GM18511 (cell line): ENCODE measurements at regions not wholly inside any gene's neighbourhood (a gene's known extent, or its start where the extent isn't known, plus 50 kb on each side); places are given as distances from the start of the nearest gene placed in this dataset.
"Not testable (repeated sequence)": the region's sequence is repeated elsewhere in the genome, so short reads cannot be mapped to it uniquely, and the experiment has no call there.

Experiments
- ATAC-seq: cut with Tn5 transposase; IDR thresholded peaks from one replicate; pipeline ENCODE4 v1.9.1; 2021; ENCODE audit warnings: mild to moderate bottlenecking, moderate library complexity; ENCODE audit not compliant: unreplicated experiment

DNA sequence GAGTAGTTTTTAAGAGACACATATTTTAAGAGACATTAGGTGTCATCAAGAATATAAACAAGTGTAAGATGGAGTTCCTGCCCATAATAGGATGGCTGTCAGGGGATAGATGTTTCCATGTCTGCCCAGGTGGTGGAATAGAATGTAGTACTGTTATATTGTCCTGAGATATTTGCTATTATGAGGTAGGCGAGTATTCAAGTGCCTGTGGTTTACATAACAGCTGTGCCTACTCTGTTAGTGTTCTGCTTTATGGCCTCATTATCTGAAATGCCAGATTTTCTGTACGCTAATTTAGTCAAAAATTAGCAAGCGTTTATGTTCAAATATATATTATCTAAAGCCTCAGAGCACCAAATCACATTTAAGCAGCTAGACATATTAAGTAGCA, 360.2 kb upstream of the ROPN1 start:
- ATAC-seq: no peak

DNA sequence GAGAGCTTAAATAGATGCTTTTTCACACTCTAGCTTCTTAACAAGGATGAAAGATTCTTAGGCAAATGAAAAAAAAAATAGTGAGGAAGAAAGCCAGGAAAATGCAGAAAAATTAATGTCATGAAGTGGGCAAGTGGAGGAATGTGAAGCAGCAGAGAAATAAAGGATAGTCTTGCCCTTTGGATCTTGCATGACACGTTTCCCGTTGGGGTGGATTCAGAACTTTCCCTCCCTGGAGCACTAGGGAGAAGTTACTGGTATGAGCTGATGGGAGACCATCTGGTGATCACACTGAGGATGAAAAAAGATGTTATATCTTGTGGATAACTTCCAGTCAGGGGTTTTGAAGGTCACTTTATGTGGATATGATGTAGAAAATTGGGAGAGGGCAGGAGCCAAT, 361.8 kb upstream of the ROPN1 start:
- no peak for ATAC-seq

DNA sequence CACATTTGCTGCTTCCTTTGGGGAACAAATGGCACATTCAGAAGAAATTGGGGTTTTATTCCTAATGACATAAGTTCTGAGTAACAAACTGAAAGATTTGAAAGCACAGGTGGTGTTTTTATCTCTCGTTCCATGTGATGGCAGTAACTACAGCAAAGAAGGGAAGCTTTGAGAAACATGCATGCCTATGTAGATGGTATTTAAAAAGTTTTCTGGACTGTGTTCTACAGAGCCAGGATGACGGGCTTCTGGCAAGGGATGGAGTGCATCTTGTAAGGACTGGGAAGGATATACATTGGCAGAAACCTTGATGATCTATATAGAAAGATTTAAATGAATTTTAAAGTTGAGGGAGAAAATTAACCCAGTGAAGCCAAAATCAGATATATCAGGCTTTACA, 362.2 kb upstream of the ROPN1 start:
- ATAC-seq: no peak

DNA sequence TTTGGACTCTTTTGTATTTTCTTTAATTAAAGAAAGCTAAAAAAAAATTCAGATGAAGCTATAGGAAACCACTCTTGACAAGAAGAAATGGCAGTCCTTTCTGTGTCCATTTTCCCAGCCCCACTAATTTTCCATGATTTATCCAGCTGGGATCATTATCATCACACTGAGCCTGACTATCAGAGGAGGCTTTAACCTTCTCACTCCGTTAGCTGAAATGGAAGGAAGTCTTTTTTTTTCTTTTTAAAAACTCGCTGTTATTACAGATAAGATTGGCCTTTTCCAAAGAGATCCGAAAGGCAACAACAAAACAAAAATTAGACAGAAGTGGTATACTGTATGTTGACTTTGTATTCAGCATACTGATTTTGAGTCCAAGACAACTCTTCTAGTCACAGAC, 366.2 kb upstream of the ROPN1 start:
- no peak for ATAC-seq

GRCh38 chr3:124360155-124360554, 368.2 kb upstream of the ROPN1 start:
- ATAC-seq: no peak

GRCh38 chr3:124360563-124360962, 368.6 kb upstream of the ROPN1 start:
- ATAC-seq: no peak

GRCh38 chr3:124361566-124361965, 368.7 kb upstream of the UMPS start:
- ATAC-seq: no peak

- no peak for ATAC-seq
Observed at GRCh38 chr3:124362455-124362854, 367.8 kb upstream of the UMPS start.

DNA sequence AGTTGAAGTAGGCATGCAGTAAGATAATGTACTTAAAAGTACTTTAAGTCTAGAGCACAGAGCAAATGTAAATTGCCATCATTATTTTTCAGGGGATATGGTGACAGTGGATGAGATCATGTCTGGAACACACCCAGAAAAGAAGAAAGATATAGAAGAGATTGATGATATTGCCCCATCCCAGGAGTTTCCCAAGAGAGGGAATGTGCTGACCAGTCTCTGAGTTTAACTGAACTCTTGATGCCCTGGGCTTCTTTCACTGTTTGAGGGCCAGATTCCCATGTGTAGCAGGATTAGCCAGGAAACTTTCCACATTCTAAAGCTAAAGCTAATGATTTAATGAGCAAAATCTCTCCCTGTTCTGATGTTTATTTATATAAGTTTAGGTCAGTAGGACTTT, 366.8 kb upstream of the UMPS start:
- no peak for ATAC-seq

GRCh38 chr3:124364317-124365020, 365.8 kb upstream of the UMPS start:
- ATAC-seq: no peak

GRCh38 chr3:124366655-124367054, 363.6 kb upstream of the UMPS start:
- ATAC-seq: not testable (repeated sequence)

DNA sequence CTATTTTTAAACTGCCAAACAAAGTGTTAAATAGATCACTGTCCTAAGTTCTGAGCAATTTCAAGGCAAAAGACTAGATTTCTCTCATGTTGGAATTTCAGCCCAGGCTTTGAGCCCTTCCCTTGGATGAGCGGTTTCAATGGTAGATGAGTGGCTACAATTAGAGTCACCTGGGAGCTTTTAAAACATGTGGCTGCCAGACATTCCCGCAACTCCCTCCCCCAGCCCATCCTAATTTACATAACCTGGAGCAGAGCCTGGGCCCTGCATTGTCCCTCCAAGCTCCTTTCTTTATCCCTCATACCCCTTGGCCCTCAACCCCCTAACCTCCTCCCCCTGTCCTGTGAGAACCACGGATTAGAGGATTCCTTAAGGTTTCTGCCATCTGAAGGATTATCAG, 357.5 kb upstream of the UMPS start:
- no peak for ATAC-seq

GRCh38 chr3:124373524-124373923, 356.7 kb upstream of the UMPS start:
- peak; percentile 80 for ATAC-seq

- ATAC-seq: no peak
Observed at GRCh38 chr3:124374583-124374982, 355.7 kb upstream of the UMPS start.

- no peak for ATAC-seq
Observed at GRCh38 chr3:124381575-124382333, 348.5 kb upstream of the UMPS start.

- ATAC-seq: no peak
Observed at GRCh38 chr3:124383051-124383450, 347.2 kb upstream of the UMPS start.

- ATAC-seq: no peak
Observed at GRCh38 chr3:124383846-124384466, 346.3 kb upstream of the UMPS start.

DNA sequence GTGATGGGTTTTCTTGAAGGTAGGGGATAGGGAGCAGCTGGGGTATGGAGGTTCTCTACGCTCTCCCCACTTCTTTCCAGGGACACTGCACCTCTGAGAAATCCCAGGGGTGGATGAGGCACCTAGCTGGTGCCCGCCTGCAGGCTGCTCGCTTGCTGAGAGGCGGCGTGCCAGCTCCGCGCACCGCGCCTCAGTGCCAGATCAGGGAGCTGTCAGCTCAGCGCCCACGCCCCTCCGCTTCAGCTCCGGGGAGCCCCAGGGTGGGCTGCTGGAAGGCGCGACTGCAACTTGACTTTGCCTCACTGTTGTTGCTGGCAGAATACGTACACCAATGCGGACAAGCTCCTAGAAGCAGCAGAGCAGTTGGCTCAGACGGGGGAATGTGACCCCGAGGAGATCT, 345.7 kb upstream of the UMPS start:
- ATAC-seq: no peak

DNA sequence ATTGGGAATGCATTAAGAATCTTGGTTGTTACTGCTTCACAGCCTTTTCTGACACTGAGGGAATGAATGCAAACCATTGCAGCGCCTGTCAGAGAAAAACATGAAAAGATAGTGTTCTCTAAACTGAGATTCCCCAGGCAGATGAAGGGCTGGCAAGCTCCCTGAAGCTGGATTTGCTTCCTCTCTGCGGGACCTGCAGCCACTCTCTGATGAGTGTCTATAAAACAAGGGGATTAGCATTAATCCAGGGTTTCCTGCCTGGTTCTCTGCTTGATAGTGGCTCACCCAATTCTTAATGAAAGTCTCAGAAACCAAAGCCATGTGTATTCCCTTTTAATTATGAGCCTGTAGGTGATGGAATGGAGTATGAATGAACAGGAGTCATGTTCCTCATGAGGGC, 344.3 kb upstream of the UMPS start:
- no peak for ATAC-seq

DNA sequence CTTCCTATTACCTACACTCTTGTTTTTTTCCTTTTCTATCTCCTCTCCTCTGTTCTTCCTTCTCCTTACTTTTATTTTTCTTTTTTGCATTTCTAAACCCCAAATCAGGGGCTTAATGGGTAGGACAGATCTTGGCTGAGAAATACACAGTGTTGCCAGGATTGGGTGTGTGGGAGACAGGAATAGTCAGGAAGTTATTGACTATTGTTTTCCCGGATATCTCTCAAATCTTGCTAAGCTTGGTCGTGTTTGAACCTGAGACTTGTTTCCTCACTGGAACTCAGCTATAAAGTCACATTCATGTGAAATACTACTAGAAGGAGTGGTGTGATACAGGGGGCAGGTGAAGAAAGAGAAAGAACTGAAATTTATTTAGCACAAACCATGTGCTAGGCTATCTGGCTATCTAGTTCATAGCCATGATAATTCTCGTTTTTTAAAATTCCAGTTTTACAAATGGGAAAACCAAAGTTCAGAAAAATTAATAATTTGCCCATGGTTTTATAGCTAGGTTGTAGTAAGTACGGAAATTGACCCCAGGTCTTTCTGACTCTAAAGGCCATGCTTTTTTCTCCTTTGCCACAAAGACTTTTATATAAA, 343.2 kb upstream of the UMPS start:
- ATAC-seq: no peak

GRCh38 chr3:124391774-124392173, 338.5 kb upstream of the UMPS start:
- no peak for ATAC-seq

- no peak for ATAC-seq
Observed at GRCh38 chr3:124393340-124393739, 336.9 kb upstream of the UMPS start.
